ENCODE measurements at regions not wholly inside any gene's neighbourhood (a gene's known extent, or its start where the extent isn't known, plus 50 kb on each side); places are given as distances from the start of the nearest gene placed in this dataset.

DNA sequence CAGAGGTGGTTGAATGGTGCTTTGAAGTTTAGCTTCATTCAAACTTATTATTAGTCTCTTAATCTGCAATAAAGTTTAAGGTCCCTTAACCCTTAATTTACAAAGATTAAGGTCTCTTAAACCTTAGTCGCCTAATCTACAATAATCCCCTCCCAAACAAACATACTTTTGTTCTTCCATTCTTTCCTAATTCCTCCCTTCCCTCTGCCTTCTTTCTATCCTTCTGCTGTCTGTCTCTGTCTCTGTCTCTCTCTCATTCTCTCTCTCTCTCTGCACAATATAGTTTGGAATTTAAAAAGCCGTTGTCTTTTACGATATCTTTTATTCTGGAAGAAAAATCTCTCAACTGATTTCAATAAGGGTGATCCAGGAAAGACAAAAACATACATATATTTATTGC, 1096.8 kb upstream of the ATXN8OS start:
- no peak for TF ChIP-seq POLR2AphosphoS5 (IDR thresholded peaks at IDR 0.05)
- TF ChIP-seq POLR2A (IDR thresholded peaks at IDR 0.05): no peak
- TF ChIP-seq, protein P1, sequence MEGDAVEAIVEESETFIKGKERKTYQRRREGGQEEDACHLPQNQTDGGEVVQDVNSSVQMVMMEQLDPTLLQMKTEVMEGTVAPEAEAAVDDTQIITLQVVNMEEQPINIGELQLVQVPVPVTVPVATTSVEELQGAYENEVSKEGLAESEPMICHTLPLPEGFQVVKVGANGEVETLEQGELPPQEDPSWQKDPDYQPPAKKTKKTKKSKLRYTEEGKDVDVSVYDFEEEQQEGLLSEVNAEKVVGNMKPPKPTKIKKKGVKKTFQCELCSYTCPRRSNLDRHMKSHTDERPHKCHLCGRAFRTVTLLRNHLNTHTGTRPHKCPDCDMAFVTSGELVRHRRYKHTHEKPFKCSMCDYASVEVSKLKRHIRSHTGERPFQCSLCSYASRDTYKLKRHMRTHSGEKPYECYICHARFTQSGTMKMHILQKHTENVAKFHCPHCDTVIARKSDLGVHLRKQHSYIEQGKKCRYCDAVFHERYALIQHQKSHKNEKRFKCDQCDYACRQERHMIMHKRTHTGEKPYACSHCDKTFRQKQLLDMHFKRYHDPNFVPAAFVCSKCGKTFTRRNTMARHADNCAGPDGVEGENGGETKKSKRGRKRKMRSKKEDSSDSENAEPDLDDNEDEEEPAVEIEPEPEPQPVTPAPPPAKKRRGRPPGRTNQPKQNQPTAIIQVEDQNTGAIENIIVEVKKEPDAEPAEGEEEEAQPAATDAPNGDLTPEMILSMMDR (IDR thresholded peaks at IDR 0.05): no peak
